ENCODE measurements at regions not wholly inside any gene's neighbourhood (a gene's known extent, or its start where the extent isn't known, plus 50 kb on each side); places are given as distances from the start of the nearest gene placed in this dataset.
"Not testable (repeated sequence)": the region's sequence is repeated elsewhere in the genome, so short reads cannot be mapped to it uniquely, and the experiment has no call there.

DNA sequence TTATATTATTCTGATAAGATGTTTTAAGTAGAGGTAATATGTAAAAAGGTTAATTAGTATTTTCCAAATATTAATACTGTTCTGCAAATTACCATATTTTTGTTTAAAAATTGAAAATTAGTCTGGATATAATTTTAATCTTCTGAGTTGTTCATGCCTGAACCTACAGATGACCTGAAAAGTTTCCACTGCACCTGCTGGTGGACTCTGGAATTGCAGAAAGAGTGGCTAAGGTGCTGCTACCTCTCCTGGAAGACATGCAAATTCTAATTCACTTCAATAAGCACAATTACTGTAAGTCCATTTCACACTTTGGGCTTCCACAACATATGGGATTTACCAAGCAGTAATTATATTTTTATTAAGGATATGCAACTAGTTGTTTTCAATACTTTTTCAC is 77.7 kb upstream of the OLIG3 start:
- no peaks in the 10 kb centered on the region for H3K4me1 ChIP-seq
- intact Hi-C loops (cut with DNase I), result no loop called here
- TF ChIP-seq POLR2A (IDR thresholded peaks at IDR 0.05), result no peak
- TF ChIP-seq CTCF (IDR thresholded peaks at IDR 0.05), result peak; percentile 13 to 66 (median 38)
- H3K36me3 ChIP-seq, result no peaks in the 10 kb centered on the region
- DNase-seq, result peak; percentile 34 to 42
- no peaks in the 10 kb centered on the region for H3K27me3 ChIP-seq
- no peaks in the 10 kb centered on the region for H3K9me3 ChIP-seq
- H3K27ac ChIP-seq, result no peak overlapping the region
- no peak overlapping the region for H3K4me3 ChIP-seq (replicated peaks in 1 of 3)

GRCh38 chr6:137573739-137574138 is 79.5 kb upstream of the OLIG3 start:
- intact Hi-C loops (cut with DNase I), result no loop called here
- no peaks in the 10 kb centered on the region for H3K9me3 ChIP-seq
- H3K27ac ChIP-seq, result no peak overlapping the region
- no peaks in the 10 kb centered on the region for H3K36me3 ChIP-seq
- no peak overlapping the region for H3K4me3 ChIP-seq (replicated peaks in 1 of 3)
- 68% methylated on average over 4 of the region's 4 CpGs for WGBS, 2 donors
- no peak for TF ChIP-seq CTCF (IDR thresholded peaks at IDR 0.05)
- no peak for TF ChIP-seq POLR2A (IDR thresholded peaks at IDR 0.05)
- no peaks in the 10 kb centered on the region for H3K4me1 ChIP-seq
- no peaks in the 10 kb centered on the region for H3K27me3 ChIP-seq
- no peak for DNase-seq

DNA sequence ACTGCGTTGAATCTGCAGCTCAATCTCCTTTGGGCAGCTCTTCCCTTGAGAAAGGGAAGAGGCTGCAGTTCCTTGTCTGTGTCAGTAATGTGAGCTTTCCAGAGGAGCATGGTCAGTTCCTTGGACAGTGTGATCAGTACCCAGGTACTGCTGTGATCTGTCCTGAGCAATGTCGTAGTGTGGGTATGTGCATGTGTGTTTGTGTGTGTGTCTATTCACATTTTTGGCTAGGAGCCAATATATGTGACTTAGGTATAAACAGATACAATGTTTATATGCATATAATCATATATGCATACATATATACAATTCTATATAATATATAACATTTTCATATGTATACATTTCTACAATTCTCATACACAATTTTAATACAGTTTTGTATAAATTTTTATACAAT is 85.4 kb upstream of the OLIG3 start:
- H3K9me3 ChIP-seq, result no peaks in the 10 kb centered on the region
- no peak for DNase-seq
- no peak overlapping the region for H3K4me3 ChIP-seq (replicated peaks in 1 of 3)
- 67 to 79% methylated on average over 2 of the region's 2 CpGs for WGBS, 2 donors
- no peak overlapping the region for H3K27ac ChIP-seq
- H3K27me3 ChIP-seq, result no peaks in the 10 kb centered on the region
- intact Hi-C loops (cut with DNase I), result no loop called here
- no peaks in the 10 kb centered on the region for H3K4me1 ChIP-seq
- TF ChIP-seq CTCF (IDR thresholded peaks at IDR 0.05) (no peak), POLR2A (IDR thresholded peaks at IDR 0.05) (no peak)
- no peaks in the 10 kb centered on the region for H3K36me3 ChIP-seq

DNA sequence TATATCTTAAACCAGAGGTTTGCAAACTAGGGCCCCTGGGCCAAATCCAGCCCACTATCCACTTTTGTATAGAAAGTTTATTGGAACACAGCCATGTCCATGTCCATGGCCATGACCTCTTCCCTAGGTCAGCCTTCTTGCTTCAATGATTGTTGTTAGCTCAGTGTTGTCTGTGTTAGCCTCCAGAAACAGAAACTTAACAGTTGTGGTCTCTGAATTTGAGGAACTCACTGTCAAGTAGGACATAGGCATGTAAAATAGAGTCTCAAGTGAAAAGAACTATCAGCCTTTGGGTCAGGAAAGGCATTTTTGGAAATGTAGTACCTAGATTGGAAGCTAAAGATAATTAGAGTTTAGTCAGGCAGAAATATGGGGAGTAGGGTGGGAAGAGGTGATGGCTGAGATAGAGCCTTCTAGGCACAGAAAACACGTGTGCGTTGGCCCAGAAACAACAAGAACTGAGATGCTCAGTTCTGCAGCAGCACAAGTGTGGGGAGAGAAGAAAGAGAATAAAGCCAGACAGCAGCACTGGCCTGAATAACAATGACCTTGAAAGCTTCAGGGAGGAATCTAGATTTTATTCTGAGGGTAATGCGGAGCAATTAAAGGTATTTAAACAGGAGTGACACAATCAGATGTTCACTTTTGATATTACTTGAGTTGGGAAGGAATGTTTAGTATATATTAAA is 87.0 kb upstream of the OLIG3 start:
- WGBS, 2 donors, result 54 to 69% methylated on average over 3 of the region's 3 CpGs
- no peak overlapping the region for H3K27ac ChIP-seq
- no peaks in the 10 kb centered on the region for H3K4me1 ChIP-seq
- H3K9me3 ChIP-seq, result no peaks in the 10 kb centered on the region
- TF ChIP-seq CTCF (IDR thresholded peaks at IDR 0.05) (no peak), POLR2A (IDR thresholded peaks at IDR 0.05) (no peak)
- no peaks in the 10 kb centered on the region for H3K27me3 ChIP-seq
- H3K36me3 ChIP-seq, result no peaks in the 10 kb centered on the region
- DNase-seq, result no peak
- no peak overlapping the region for H3K4me3 ChIP-seq (replicated peaks in 1 of 3)
- intact Hi-C loops (cut with DNase I), result no loop called here

DNA sequence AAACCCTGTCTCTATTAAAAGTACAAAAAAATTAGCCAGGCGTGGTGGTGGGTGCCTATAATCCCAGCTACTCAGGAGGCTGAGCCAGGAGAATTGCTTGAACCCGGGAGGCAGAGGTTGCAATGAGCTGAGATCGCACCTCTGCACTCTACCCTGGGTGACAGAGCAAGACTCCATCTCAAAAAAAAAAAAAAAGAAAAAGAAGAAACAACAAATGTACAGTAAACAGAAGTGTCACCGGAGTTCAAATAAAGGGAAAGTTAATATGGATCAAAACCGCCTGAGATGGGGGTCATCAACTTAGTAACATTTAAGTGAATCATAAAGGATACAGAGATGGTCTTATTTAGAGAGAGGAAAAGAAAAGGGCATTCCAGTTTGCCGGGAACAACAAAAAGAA is 89.3 kb upstream of the OLIG3 start:
- H3K4me1 ChIP-seq, result not testable (repeated sequence)

GRCh38 chr6:137588472-137588871 is 94.3 kb upstream of the OLIG3 start:
- H3K4me1 ChIP-seq, result no peaks in the 10 kb centered on the region
- no peak overlapping the region for H3K27ac ChIP-seq
- H3K36me3 ChIP-seq, result no peaks in the 10 kb centered on the region
- H3K9me3 ChIP-seq, result no peaks in the 10 kb centered on the region
- WGBS, 2 donors, result 92 to 95% methylated on average over 4 of the region's 4 CpGs
- H3K27me3 ChIP-seq, result no peaks in the 10 kb centered on the region
- H3K4me3 ChIP-seq (replicated peaks in 1 of 3), result no peak overlapping the region
- intact Hi-C loops (cut with DNase I), result no loop called here
- no peak for DNase-seq
- no peak for TF ChIP-seq POLR2A (IDR thresholded peaks at IDR 0.05)
- TF ChIP-seq CTCF (IDR thresholded peaks at IDR 0.05), result no peak

More for the DNA sequence above, 89.3 kb upstream of the OLIG3 start:
- H3K9me3 ChIP-seq; H3K4me3 ChIP-seq (replicated peaks in 1 of 3); H3K36me3 ChIP-seq; H3K27me3 ChIP-seq; intact Hi-C loops (cut with DNase I); H3K27ac ChIP-seq; DNase-seq: not testable (repeated sequence)
- WGBS, 2 donors, result 94 to 95% methylated on average over 6 of the region's 6 CpGs
